HG02571 (cell line): ENCODE measurements at regions not wholly inside any gene's neighbourhood (a gene's known extent, or its start where the extent isn't known, plus 50 kb on each side); places are given as distances from the start of the nearest gene placed in this dataset.
"Not testable (repeated sequence)": the region's sequence is repeated elsewhere in the genome, so short reads cannot be mapped to it uniquely, and the experiment has no call there.

Experiments used
- ATAC-seq: cut with Tn5 transposase; IDR thresholded peaks from one replicate; pipeline ENCODE4 v1.9.1; 2021; ENCODE audit warnings: mild to moderate bottlenecking, moderate library complexity; ENCODE audit not compliant: unreplicated experiment

- ATAC-seq, result no peak
Observed at GRCh38 chr2:7420530-7420929, 503.3 kb downstream of the RNF144A start.

- no peak for ATAC-seq
Observed at GRCh38 chr2:7424481-7424880, 507.3 kb downstream of the RNF144A start.

GRCh38 chr2:7427293-7428060, 510.3 kb downstream of the RNF144A start:
- ATAC-seq, result no peak

DNA sequence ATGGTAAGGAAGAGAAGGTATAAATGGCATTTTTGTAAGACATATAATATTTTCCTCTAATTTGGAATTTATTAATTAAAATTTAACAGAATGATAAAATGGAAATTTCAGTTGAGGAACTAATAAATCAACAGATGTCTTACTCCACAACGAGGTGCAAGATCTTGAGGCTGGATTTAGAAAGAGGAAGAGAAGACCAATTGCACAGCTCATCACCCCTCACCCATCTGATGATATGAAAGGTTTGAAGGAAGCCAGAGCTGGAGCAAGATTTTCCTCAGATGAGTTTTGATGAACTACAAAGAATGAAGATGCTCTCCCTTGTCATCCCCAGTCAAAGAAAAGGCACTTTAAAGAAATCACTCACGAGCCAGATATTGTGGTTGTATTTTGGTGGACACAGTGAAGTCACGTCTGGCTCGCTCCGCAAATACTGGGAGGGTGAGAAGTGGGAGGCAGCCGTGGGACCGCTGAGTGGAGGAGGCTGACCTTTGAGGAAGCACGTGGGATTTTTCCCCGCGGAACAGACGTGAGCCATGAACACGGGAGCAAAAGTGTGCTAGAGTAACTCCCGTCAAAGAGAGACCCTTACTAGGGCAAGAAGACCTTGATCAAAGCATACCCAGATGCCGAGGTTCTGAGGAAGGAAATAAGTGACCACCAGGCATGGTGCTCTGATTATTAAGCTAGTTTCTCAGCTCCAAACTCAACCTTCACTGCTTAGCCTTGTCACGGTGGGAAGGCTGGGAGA, 511.4 kb downstream of the RNF144A start:
- no peak for ATAC-seq

- no peak for ATAC-seq
Observed at GRCh38 chr2:7429733-7430132, 512.5 kb downstream of the RNF144A start.

DNA sequence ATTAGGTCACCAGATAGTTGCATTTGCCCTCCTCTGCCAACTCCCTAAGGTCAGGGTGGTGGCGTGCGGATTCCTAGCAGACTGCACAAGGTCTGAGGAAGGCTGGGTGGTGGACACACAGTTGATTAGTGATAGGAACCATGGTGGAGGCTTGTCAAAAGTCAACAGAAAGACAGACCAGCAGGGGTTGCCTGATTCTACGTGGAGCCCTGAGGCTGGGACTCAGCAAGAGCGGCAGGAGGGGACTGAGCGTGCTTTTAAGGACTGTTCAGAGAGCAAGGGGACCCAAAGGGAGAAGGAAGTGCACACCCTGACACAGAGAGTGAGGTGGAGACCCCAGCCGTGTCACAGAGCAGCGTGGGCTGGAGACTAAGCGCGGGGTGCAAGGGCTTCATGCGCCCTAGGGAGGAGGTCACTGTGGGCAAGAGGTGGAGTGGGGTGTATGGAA, 513.2 kb downstream of the RNF144A start:
- ATAC-seq, result no peak

- no peak for ATAC-seq
Observed at GRCh38 chr2:7430869-7431641, 513.8 kb downstream of the RNF144A start.

GRCh38 chr2:7432436-7432835, 515.2 kb downstream of the RNF144A start:
- no peak for ATAC-seq

DNA sequence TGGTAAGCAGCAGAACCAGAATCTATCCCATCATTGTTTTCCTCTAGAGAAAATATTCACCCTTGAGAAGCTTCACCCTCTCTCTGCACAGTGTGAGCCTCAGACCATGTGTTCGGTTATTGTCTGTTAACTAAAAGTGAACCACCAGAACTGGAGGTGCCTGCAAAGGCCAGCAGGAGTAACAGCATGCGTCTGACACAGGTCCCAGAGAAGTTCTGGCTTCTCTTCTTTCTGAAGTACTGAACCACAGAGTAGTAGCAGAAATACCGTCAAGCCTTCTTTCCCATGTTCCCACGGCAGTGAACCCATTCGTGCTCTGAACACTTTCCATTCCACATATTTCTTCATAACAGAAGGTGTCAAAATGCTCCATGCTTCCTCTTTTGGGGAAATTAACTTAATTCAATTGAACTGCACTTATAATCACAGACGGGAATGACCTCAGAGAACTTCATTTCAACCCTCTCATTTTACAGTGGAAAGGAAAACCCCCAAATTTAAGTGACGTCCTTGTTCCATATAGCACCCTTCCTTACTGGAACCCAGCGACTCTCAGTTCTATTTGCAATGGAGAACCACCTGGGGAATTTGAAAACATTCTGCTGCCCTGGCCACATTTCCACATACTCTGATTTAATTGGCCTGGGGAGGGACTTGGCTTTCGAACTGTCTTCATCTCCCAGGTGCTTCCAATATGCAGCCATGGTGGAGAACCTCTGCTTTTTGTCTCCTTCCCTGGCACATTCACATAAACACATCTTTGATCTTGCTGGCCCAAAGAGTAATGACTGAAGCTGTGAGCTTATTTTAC, 519.1 kb downstream of the RNF144A start:
- no peak for ATAC-seq

- no peak for ATAC-seq
Observed at GRCh38 chr2:7437141-7437540, 519.9 kb downstream of the RNF144A start.

GRCh38 chr2:7437716-7438632, 520.8 kb downstream of the RNF144A start:
- no peak for ATAC-seq

- ATAC-seq, result no peak
Observed at GRCh38 chr2:7438855-7439254, 521.6 kb downstream of the RNF144A start.

DNA sequence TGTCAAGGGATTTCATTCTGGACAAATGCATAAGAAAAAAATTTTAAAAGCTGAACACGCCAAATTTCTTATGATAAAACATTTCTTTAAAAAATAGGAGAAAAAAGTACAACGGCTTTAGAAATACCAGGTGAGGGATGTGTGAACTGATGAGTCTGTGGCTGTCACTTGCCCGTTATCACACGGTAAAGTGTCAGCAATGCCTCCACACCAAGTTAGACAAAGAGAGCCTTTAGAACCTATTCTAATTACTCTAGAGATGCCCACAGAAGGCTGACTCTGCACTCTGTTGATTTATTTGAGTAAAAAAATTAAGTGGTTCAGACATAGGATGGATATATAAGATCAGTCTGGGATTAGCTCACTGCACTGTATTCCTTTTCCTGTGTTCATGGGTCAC, 523.8 kb downstream of the RNF144A start:
- ATAC-seq, result no peak

DNA sequence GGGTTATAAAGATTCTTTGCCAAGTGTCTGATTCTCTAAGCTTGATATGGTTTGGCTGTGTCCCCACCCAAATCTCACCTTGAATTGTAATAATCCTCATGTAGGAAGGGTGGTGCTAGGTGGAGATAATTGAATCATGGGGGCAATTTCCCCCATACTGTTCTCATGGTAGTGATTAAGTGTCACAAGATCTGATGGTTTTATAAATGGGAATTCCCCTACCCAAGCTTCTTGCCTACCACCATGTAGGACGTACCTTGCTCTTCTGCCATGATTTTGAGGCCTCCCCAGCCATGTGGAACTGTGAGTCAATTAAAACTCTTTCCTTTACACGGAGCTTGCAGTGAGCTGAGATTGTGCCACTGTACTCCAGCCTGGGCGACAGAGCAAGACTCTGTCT, 524.6 kb downstream of the RNF144A start:
- not testable (repeated sequence) for ATAC-seq

DNA sequence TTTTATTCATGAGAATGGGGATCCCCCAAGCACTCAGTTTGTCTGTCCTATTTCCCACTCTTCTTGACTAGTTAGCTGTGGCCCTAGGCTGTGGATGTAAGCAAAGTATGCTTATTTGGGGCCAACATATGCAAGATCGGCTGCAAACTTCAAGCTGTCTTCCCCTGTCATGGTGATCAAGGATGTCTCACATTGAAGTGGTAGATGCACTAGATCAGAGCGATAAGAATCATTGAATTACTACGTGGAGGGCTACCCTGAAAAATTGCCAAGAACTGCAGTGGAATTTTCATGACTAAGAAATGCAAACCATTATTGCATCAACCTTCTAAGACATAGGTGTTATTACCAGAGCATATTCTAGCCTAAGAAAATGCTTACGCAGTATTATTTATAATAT, 527.4 kb downstream of the RNF144A start:
- no peak for ATAC-seq

DNA sequence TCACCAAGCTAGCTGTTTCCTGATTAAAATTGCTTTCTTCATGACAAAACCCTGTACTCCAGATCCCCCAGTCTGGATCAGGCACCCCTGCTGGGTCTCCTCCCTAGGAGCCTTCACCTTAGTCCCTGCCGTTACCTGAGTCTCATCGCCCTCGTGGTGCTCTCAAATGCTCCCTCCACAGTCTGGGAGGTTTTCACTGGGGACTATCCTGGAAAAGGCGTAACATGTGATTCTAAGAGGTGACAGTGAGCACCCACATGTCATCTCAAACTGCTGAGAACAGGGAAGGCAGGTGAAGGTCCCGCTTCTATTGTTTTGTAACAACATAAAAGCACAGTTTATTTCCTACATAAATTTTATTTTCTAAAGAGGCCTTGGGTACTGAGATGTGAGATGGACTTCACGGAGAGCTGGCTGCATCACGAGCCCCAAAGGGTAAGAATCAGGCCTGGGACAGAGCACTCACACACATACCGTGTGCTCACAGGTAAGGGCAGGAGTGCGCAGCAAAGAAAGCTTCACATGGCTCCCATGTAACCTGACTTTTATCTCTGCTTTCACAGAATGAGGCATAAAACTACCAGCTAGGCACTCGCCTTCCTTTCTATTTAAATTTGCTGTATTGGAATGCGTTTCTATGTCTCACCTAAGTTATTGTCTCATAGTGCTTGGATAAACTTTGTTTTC, 531.5 kb downstream of the RNF144A start:
- ATAC-seq, result no peak

DNA sequence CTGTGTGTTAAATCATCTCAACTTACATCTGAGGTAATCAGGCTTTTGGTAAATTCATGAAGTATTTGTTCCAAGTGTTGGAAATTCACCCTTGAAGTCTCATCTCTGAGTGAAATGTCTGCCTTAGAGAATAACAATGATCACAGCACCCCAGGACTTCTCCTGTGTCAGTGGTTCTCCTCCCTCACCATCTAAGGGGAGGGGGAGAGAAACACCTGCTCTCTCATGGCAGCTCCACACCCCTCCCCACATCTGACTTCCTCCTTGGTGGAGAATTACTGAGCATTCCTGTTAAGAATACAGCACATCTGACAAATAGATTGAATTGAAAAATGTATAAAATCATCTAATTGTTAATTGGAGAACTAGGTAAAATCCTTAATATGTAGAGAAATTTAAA, 532.1 kb downstream of the RNF144A start:
- no peak for ATAC-seq

DNA sequence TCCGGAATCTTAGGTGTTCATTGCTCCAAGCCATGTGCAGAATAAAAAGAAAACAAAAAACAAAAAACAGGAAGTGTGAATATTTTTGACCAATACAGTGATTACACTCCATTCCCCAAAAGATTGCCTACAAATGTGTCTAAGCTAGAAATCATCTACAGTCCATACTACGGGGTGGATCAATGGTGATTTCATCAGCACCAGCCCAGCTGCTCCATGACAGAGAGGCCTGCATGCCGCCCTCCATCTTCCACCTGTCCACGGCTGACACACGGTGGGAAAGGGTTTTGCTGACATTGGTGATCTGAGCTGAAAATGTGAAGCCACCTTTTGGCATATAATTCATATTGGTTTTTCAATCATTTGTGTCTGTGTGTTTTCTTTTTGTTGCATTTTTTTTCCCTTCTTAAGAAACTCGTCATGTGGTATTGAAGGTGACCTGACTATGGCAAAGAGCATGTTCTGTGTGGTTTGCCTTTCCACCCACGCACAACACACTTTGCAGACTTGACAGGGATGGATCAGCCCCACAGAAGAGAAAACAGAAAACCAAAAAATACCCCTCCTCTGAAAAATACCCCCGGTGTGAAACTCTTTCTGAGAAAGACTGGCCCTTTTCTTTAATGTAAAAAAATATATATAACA, 533.1 kb downstream of the RNF144A start:
- ATAC-seq, result no peak

GRCh38 chr2:7450833-7451190, 533.6 kb downstream of the RNF144A start:
- no peak for ATAC-seq
